ENCODE measurements at regions not wholly inside any gene's neighbourhood (a gene's known extent, or its start where the extent isn't known, plus 50 kb on each side); places are given as distances from the start of the nearest gene placed in this dataset.

GRCh38 chr22:26839216-26839615 is 181.8 kb downstream of the MIAT start:
- no peak for TF ChIP-seq EZH2phosphoT487 (IDR thresholded peaks at IDR 0.05; ENCODE audit: low read length)
- no peak for TF ChIP-seq CTCF (IDR thresholded peaks at IDR 0.05; ENCODE audit: low read length)

Data from MM.1S (cell line).